NCI-H2196 (cell line): ENCODE measurements at regions not wholly inside any gene's neighbourhood (a gene's known extent, or its start where the extent isn't known, plus 50 kb on each side); places are given as distances from the start of the nearest gene placed in this dataset.

ENCODE experiments used
- DNase-seq: peaks from one replicate; lab custom pipeline; 2025; ENCODE audit not compliant: unreplicated experiment; lab: John Stamatoyannopoulos, UW

DNA sequence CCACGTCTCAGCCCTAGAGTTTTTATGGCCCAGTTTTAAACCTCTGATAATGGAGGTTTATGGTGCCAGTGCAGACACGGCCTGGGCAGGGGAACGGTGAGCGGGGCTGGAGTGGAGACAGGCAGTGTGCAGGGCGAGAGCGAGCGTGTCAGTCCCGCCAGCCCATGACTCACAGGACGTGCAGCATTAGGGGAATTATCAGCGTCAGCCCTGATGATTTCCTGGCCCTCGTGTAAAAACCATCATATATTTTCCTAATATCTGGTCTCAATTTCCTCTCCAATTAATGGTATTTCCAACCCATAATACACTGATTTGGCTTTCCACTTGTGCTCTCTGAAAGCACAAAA, 104.6 kb upstream of the VSTM2B start:
- DNase-seq: no peak

- DNase-seq: no peak
Observed at GRCh38 chr19:29422047-29422446, 103.7 kb upstream of the VSTM2B start.

DNA sequence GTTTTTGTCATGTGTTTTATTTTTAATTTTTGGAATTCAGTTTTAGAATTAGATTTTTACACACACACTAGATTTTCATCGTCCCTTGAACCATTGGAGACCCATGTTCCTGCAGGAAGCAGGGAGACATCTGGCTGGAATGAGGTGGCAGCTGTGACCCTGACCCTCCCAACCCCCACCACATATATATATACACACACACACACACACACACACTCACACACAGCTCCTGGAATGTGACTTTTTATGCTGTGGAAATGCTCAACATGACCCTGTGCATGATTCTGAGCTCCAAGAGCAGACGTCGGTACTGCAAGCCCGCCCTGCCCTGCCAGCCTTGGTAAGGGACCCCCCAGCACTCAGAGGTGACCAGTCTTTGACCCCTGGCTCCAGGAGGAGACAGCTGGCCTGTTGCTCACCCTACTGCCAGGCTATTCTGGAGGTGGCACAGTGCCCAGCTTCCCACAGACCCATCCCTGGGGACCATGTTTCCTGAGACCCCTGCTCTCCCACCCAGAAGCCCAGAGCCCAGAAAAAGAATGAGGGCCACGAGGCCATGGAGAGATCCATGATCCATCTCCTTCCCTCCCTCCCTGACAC, 103.2 kb upstream of the VSTM2B start:
- DNase-seq: no peak

DNA sequence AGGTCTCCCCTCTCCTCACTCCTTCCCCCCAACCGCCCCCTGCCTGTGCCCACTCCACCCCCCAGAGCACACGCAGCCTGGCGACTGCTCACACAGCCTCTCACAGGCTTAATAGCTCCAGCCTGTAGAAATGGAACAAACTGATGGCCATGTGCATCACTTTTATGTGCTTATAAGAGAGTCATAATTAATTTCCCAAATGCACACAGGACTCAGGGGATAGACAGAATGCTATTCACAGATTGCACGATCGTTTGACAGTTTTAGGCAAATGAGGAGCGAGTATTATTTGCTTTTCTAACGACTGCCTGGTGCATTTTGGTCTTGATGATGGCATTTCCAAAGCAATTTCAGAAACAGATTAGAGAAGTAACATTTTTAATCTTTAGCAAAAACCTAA, 97.7 kb upstream of the VSTM2B start:
- no peak for DNase-seq

DNA sequence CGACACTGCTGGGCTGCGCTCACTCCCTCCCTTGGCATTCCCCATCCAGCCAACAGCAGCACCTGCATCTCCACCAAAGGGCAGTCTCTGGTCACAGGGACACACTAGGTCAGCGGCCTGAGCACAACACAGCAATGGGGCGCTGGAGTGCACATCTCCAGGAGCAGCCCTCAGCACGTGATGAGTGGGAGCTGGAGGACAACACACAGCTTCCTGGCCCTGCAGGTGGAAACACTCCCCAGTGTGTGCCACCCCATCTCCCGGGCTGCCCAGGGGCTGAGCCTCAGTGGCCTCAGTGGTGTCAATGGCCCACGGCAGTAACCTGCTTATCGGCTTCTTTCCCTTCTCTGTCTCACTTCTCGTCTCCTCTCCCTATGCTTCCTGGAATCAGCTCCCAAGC, 96.8 kb upstream of the VSTM2B start:
- DNase-seq: no peak

DNA sequence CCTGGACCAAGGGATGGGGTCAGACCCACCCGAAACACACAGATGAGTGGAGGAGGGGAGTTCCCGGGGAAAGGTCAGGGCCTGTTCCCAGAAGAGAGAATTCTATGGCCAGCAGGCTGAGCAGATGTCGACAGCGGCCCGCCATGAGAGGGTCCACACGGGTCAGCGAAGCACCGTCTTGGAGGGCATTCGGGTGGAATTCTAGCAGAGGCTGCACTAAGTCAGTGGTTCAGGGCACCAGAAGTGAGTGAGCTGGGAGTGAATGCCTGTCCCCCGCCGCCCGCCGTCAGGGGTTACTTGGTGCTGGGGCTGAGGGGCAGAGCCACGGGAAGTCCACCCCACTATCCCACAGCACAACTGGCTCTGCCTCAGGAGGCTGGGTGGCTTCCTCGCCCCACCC, 96.2 kb upstream of the VSTM2B start:
- DNase-seq: no peak

DNA sequence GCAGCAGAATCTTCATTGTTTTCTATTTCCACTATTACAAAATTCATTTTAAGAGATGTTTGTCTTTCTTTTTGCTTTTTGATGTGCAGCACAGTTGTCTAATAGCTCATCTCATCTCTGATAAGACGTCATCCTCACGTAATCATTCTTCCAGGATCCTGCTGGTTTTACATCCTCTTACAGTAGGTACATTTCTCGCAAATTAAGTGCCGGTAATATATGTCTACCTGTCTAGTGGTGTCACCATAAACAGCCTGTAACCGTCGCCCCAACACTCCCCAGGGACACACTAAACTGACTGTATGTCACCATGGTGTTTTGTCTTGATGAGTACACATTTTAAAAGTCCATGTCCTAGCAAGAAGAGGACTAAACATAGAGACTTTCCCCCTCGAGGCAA, 94.5 kb upstream of the VSTM2B start:
- no peak for DNase-seq

DNA sequence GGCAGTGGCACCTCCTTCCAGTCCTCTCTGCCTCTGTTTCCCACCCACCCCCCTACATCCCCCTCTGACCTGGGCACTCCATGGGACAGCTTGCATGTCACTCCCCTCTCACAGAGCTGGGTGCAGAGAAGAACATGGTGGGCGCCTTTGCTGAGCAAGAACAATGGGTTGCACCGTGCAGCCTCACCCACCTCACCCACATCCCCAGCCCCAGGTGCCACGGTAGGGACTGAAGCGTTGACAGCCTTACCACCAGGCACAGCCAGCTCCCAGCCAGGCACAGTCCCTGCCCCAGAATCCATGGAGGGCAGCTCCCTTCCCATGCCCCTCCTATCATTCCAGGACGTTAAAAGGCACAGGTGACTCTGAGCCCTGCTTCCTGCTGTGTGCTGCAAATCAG, 93.1 kb upstream of the VSTM2B start:
- DNase-seq: no peak

GRCh38 chr19:29436591-29437103, 89.1 kb upstream of the VSTM2B start:
- DNase-seq: no peak

DNA sequence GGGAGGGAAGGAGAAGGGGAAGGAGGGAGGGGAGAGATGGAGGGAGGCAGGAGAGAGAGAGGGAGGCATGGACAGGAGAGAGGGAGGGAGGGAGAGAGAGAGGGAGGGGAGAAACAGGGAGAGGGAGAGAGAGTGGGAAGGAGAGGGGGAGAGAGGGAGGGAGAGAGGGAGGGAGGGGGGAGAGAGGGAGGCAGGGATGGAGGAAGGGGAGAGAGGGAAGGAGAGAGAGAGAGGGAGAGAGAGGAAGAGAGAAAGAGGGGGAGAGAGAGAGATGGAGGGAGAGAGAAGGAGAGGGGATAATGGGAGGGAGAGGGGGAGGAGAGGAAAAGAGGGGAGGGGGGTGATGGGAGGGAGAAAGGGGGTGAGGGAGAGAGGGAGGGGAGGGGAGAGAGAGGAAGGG, 86.8 kb upstream of the VSTM2B start:
- DNase-seq: no peak

DNA sequence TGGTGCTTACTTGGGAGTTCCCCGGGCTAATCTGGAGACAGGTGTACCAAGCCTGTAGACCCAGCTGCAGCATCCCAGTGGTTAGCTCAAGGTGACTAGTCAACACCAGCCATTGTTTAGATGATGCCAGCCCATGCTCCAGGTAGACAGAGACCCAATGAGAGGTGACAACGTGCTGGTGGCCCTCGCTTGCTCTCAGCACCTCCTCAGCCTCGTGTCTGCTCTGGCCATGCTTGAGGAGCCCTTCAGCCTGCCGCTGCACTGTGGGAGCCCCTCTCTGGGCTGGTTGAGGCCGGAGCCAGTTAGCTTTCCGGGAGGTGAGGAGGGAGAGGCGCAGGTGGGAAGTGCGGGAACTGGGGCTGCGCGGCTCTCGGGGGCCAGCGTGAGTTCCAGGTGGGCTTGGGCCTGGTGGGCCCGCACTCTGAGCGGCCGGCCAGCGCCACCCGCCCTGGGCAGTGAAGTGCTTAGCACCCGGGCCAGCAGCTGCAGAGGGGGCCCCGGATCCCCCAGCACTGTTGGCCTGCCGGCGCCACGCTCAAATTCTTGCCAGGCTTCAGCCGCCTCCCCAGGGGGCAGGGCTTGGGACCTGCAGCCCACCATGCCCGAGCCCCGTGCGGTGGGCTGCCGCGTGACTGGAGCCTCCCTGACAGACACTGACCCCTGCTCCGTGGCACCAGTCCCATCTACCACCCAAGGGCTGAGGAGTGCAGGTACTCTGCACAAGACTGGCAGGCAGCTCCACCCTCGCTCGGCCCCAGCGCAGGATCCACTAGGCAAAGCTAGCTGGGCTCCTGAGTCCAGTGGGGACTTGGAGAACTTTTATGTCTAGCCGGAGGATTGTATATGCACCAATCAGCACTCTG, 85.9 kb upstream of the VSTM2B start:
- DNase-seq: no peak

DNA sequence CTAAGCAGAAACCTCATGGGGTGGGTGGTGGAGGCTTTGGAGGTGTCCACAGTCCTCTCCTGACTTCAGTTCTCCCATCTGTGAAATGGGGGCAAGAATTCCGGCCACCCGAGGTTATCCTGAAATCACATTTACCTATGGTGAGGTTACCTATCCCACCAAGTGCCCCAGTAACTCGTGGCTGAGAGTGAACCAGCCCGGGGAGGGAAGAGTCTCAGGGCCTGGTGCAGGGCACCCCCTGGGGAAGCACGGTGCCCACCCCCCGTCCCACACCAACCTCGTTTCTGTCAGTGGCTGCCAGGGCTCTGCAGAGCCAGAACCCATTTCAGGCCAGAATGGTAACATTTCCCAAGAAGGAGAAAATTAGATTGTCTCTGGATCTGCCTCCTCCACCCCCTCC, 83.7 kb upstream of the VSTM2B start:
- no peak for DNase-seq

DNA sequence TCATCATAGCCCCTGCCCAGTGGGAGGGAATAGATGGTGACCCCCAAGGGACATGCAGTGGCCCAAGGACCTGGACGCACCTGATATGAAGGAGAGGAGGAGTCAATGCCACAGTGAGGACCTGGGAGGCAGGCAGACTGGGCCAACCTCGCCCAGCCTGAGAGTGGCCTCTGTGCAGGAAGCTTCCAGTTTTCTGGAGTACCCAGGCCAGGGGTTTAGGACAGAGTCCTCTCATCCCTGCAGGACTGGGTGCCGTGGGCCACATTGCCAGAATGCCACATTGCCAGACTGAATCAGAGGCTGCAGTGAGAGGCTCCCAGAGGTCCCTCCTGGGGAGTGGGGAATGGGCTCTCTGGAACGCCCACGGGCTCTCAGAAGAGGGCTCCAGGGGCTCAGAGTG, 82.9 kb upstream of the VSTM2B start:
- DNase-seq: no peak

- no peak for DNase-seq
Observed at GRCh38 chr19:29445246-29445645, 80.5 kb upstream of the VSTM2B start.

DNA sequence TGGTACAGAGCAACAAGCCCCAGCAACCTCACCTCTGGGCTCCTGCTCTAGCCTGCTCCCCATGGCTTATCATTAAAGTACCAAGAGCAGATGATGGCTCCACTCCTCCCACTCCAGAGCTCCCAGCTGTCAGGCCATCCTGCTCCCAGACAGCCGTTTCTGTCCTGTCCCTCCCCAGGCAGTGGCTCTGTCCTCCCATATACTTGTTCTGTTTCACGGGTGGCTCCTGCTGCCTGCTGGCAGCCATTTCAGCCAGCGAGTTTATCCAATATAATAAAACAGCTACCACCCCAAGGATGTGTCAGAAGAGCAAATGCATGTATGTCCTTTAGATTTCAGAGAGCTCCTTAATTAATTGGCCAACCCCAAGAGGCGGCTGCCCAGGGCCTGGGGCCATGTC, 79.4 kb upstream of the VSTM2B start:
- DNase-seq: no peak

DNA sequence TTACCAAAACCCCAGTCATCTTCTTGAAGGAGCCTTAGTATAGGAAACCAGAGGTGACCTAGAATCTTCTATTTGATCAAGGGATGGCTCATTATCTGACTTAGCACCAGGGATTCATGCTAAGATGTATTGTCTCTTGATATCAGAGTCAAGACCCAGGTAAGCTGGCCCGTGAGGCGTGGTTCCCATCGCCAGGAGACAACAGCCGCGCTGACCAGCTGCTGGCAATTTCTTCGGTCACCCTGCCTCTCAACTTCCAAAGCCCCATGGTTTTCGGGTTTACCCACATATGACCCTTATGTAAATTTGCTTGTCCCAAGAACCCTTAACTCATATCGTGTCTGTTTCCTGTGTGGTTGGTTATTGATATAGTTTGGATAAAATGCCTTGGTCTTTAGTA, 77.7 kb upstream of the VSTM2B start:
- DNase-seq: no peak

GRCh38 chr19:29449371-29449770, 76.4 kb upstream of the VSTM2B start:
- no peak for DNase-seq

GRCh38 chr19:29450306-29450705, 75.5 kb upstream of the VSTM2B start:
- no peak for DNase-seq

DNA sequence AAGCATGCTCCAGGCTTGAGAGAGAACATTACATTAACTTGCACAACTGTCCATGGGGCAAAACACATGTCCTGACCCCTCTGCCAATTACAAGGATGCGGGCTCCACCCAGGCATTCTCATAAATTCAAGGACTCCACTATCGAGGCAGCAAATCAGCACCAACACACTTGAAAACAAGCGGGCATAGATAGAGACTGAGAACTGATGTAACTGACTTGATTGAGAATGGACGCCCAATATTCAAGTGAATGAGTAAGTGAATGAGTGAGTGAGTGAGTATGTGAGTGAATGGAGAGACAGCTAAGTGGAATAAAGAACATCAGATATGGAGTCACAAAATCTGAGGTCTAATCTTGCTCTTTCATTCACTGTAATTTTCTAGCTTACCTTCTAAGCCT, 75.0 kb upstream of the VSTM2B start:
- no peak for DNase-seq

DNA sequence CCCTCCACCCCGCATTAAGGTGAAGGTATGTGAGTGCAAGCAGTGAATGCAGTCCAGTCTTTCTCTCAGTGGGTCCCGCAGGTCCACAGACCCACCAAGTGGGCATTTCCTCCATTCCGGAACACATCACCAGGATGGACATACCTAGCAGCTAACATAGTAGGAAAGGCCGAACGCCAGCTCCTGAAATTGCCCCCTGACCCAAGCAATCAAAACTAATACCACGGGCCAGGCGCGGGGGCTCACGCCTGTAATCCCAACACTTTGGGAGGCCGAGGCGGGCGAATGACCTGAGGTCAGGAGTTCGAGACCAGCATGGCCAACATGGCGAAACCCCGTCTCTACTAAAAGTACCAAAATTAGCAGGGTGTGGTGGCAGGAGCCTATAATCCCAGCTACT, 71.7 kb upstream of the VSTM2B start:
- no peak for DNase-seq

DNA sequence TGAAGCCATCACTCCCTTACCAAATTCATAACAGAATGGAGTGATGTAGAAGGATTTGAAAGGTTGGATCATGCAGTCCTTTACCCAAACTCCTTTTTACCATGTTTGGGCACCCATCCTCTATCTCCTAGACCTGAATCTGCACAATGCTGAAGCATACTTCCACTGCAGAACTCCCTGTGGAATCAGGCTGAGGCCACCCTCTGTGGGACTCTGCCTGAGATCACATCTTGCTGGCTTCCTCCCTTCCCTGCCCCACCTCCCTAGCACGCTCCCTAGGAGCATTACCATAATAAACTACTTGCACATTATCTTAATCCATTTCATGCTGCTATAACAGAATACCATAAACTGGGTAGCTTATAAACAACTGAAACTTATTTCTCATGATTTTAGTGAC, 68.4 kb upstream of the VSTM2B start:
- no peak for DNase-seq

GRCh38 chr19:29467824-29468401, 57.9 kb upstream of the VSTM2B start:
- peak; percentile 28 for DNase-seq
